ENCODE measurements at regions not wholly inside any gene's neighbourhood (a gene's known extent, or its start where the extent isn't known, plus 50 kb on each side); places are given as distances from the start of the nearest gene placed in this dataset.

DNA sequence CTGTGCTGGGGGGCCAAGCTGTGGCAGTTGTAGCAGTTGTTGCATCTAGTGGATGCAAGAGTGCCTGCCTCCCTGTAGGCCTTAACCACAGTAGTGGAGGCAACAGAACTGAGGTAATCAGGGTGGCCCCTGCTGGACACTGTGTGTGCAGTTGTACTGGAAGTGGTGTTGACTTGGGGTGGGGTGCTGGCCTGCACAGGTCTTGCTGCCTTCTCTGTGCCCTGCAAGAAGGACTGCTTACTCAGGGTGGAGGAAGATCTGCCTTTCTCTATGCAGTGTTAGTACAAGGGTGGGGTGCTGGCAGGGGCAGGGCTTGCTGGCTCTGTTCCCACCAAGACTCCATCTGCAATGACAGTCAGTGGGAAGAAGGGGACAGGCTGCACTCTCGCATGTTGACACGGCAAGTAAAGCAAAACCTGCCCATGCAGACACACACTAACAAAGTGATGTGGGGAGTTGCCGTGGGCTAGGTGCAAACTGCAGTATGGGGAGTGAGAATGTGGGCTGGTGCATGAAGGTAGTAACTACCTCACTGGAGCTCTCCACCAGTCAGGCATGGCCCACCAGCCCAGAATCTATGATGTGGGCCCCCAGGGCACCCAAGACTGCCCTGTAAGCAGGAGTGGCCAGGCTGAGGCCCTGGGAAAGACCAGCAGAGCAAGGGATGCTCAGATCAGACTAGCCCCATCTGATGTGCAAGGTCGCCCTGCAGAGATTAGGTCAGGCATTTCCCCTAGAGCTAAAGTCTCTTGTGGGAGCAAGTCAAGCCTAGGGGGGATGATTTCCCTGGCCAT is 594.9 kb downstream of the TECRL start:
- DNase-seq (ENCODE audit: low read depth), result no peak

- no peak for DNase-seq (ENCODE audit: low read depth)
Measured at GRCh38 chr4:63799166-63799565, 610.1 kb downstream of the TECRL start.

DNA sequence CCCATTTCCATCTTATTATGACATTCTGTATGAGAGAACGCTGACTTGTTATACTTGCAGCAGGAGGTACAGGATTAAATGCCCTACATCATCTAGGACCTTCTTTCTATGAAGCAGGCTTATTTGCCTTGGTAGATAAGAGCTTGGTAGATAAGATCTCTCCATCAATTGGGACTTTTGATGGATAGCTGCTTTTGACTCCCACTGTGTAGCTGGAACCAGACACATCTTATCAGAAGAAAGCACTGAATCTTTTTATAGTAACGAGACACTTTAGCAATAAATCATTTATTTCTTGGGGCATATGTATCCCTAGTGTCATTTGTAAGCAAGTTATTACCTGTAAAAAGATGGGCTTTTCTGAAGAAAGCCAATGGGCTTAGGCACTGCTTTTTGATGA is 613.9 kb downstream of the TECRL start:
- DNase-seq (ENCODE audit: low read depth), result no peak

DNA sequence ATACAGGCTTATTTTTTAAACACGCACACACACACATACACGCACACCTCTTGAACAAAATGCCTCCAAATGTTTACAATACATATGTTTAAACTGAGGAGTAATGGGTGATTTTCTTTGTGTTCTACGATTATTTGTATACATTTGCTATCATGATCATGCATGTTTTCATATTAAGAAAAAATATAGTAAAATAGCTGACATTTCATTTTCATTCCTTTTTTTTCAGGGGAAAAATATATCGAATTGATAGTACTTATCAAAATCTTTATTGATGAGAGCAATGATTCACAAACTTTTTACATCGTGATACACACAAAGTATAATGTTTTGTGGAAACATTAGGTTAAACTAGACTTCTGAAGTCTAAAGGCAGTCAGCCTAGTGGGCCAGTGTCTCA is 618.9 kb downstream of the TECRL start:
- no peak for DNase-seq (ENCODE audit: low read depth)

DNA sequence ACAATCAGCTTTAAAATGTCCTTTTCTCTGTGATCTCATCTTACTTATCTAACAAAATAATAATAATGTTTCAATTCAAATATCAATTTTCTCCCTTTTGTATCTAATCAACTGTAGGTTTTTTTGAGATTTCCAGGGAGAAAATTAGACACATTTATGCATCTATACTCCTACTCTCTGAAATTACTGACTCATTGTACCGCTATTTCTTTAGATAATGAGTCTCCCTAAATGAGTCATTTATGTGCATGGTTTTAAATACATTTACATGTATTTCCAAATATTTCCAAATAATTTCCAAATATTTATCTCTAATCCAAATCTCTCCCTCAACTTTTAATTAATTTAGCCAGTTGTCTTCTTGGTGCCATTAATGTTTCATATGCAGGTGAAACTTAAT is 621.0 kb downstream of the TECRL start:
- DNase-seq (ENCODE audit: low read depth), result no peak

- no peak for DNase-seq (ENCODE audit: low read depth)
Measured at GRCh38 chr4:63787326-63787725, 621.9 kb downstream of the TECRL start.

- DNase-seq (ENCODE audit: low read depth), result no peak
Measured at GRCh38 chr4:63786171-63786570, 623.1 kb downstream of the TECRL start.

DNA sequence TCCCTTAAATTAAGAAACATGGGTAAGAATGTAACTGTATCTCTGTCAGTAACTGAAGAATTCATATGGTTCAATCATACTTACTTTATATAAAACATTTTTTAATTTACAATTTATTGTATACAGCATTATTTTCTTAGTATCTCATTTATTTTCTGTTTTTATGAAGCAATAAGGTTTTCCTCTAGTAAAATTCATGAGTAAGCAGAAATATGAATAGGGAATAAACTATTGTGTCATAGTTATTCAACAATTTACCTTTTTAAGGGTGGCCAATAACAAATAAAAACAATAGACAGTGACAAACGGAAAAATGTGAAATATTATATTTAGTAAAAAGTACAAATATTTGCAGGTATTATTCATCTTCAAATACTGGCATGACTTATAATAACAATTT is 624.4 kb downstream of the TECRL start:
- no peak for DNase-seq (ENCODE audit: low read depth)

DNA sequence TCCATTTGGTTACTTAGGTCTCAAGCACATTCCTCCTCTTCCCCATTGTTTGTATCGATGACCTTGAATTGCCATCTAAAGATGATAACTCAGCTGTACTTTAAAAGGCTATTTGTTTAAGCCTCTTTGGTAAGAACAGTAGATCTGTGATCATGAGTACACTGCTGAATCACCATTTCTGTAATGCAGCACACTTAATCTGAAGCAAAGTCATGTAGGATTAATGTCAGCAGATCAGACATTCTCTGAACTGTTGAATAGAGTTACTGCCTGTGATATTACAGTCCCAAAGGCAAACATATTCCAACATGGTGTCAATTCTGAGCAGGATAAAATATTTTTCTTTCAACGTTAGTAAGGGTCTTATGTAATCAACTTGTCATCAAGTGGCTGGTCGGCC is 631.6 kb downstream of the TECRL start:
- DNase-seq (ENCODE audit: low read depth), result no peak

DNA sequence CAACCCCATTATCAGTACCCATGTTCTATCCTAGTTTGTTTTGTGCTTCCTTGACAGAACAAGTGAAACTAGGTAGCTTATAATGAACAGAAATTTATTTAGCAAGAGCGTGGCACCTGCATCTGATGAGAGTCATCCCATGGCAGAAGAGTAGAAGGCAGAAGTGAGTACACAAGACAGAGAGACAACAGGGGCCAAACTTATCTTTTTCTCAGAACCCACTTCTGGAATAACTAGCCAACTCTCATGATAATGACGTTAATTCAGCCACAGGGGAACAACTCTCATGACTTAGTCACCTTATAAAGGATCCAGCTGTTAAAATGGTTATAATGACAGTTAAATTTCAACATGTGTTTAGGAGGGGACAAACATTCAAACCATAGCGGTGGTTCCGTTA is 644.9 kb downstream of the TECRL start:
- peak; percentile 1 for DNase-seq (ENCODE audit: low read depth)

DNA sequence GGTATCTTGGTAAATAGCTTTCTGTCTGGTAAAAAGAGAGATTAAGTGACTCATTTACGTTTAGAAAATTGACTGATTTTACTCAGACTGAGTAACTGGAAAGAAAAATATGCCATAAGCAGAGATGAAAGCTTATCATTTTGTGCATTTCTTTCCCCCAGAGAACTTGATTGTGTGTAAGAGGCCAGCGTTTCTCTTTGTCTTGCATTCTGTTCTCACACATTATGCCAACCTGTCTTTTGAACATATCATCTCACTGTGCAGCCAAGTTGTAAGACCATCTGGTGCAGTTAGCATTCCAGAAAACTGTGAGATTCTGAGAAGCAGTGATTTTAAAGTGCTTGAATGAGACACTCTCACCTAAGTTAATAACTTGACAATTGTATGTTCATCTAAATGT is 651.3 kb downstream of the TECRL start:
- no peak for DNase-seq (ENCODE audit: low read depth)

DNA sequence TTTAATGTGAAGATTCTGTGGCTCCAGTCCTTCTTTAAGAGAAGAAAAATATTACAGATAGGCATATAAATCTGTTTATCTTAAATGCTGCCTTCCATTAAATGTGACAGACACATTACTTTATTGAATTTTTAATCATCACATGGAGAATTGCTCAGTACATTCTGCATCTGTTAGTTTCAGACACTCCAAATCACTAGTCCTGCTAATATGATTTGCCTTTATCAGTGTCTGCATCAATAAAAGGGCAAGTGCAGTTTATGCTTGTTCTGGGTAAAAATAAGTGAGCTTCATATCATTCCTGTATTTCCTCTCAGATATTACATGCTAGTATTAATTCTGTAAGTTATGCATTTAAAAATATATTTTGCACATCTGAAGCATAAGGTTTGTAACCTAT is 666.4 kb downstream of the TECRL start:
- no peak for DNase-seq (ENCODE audit: low read depth)

GRCh38 chr4:63729519-63729918 is 679.7 kb downstream of the TECRL start:
- no peak for DNase-seq (ENCODE audit: low read depth)

DNA sequence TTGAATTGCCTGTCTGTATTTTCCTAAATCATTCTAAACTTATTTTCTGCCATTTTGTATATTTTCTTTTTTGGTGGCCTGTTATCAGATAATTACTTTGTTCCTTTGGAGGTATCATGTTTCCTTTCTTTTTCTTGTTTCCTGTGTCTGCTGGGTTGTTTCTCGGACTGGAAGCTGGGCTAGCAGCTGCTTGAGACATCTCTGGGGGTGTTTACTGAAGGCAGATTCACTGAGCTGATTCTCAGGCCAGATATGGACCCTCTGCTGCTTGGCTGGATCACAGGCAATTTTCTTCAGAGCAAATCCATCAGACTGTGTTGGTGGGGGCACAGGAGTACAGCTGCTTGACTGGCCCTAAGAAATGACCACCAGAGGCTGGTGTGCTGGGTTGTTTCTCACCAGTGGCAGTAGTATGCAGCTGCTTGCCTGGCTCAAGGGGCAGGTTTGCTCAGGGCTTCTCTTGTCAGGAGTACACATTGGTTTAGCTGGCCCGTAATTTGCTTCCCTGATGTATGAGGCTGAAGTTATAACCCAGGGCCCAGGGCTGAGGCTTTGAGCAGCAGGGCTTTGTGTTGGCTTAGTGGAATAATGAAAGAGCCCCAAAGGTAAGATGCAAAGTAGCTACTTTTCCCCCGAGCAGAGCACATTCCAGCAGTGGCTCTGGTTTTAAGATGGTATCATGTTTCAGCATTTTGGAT is 680.6 kb downstream of the TECRL start:
- peak; percentile 5 for DNase-seq (ENCODE audit: low read depth)

DNA sequence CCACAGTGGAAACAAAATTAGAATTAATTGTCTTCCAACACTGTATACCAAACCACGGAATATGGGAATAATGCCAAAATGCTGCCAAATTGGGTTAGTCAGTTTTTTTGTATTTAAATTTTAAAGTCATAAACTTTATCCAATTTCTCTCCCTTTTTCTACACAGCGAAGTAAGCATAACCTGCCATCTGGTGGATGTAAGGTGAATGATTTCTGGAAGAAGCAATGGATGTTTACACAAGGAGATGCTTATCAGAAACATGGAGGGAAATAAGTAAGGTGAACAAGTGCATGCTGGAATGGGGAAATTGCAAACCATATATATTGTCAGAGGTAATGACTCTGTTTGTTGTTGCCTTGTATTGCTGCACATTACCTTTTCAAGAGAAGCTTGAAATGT is 691.9 kb downstream of the TECRL start:
- DNase-seq (ENCODE audit: low read depth), result peak; percentile 36

- no peak for DNase-seq (ENCODE audit: low read depth)
Measured at GRCh38 chr4:63708661-63709060, 700.6 kb downstream of the TECRL start.

GRCh38 chr4:63700569-63700968 is 708.7 kb downstream of the TECRL start:
- no peak for DNase-seq (ENCODE audit: low read depth)

DNA sequence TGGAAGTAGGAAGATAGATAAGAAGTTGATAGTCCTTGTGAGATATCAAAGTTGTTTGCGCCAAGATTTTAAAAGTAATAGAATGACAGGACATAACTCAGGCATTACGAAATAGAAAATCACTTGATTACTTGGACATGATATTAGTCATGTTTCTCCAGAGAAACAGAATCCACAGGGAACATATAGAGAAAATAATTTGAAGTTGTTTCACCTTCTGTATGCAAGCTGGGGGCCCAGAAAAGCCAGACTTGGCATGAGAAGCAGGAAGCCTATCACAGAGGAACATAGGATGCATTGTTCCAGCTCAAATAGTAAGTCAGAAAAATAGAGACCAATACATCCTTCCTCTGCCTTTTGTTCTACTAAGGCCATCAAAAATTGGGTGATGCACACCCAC is 715.9 kb downstream of the TECRL start:
- DNase-seq (ENCODE audit: low read depth), result peak; percentile 58

GRCh38 chr4:63678358-63678931 is 730.8 kb downstream of the TECRL start:
- no peak for DNase-seq (ENCODE audit: low read depth)

- no peak for DNase-seq (ENCODE audit: low read depth)
Measured at GRCh38 chr4:63670735-63671134, 738.5 kb downstream of the TECRL start.

DNA sequence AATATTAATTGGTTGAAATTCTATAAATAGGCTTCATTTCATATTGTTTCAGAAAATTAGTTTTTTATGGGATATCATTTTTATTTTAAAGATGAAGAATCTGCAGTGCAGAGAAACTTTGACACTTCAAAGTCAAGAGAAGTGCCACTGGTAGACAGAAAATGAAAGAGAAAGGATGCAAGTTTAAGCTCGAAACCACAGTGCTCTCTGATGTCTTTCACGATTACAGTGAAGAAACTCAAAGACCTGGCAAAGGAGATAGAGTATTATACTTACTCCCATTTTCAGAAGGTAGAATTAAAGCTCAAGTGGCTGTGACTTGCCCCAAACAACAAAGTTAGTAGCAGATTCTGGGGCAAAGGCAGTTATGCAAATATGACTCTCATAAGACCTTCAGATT is 745.4 kb downstream of the TECRL start:
- DNase-seq (ENCODE audit: low read depth), result peak; percentile 13

DNA sequence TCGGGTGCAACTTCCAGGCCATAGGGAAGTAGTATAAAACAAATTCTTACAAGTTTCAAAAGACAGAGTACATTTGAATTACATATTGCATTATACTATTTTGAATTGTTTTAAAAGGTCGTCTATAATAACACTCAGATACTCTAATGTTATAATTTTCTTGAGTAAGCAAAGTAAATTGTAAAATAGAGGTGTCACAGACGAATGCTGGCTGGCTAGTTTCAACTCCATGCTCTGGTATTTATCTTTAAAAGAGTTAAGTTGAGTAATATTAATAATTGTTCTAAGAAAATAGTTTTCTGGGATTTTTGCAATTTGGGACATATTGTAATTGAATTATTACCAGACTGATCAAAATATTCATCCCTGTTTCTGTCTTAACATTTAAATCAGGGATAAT is 764.9 kb downstream of the TECRL start:
- no peak for DNase-seq (ENCODE audit: low read depth)

- no peak for DNase-seq (ENCODE audit: low read depth)
Measured at GRCh38 chr4:63637270-63637669, 772.0 kb downstream of the TECRL start.
